Smooth muscle cell (in vitro differentiated cells): ENCODE measurements at regions not wholly inside any gene's neighbourhood (a gene's known extent, or its start where the extent isn't known, plus 50 kb on each side); places are given as distances from the start of the nearest gene placed in this dataset.

Experiments used
- DNase-seq: peaks from one replicate; lab custom pipeline; 2025; ENCODE audit not compliant: unreplicated experiment; lab: John Stamatoyannopoulos, UW
- H2AFZ ChIP-seq: fragments of 200-600 bp; sonication (generic); 2 replicates; pipeline ENCODE4 v1.6.0; 2016; ENCODE audit warnings: antibody characterized with exemption, low read depth, mild to moderate bottlenecking
- H3F3A ChIP-seq: fragments of 200-600 bp; sonication (generic); 2 replicates; pipeline ENCODE4 v1.6.0; 2017; ENCODE audit warnings: antibody characterized with exemption, low read depth
- H3K27ac ChIP-seq: fragments of 200-600 bp; sonication (generic); 2 replicates; pipeline ENCODE4 v1.5.1; 2016; ENCODE audit warnings: low read depth, mild to moderate bottlenecking
- H3K27me3 ChIP-seq: fragments of 200-600 bp; sonication (generic); 2 replicates; pipeline ENCODE4 v1.6.1; 2016; ENCODE audit warnings: low read depth, mild to moderate bottlenecking
- H3K36me3 ChIP-seq: fragments of 200-600 bp; sonication (generic); 2 replicates; pipeline ENCODE4 v1.5.1; 2016; ENCODE audit warnings: low read depth
- H3K4me1 ChIP-seq: fragments of 200-600 bp; sonication (generic); 2 replicates; pipeline ENCODE4 v1.5.1; 2016; ENCODE audit warnings: low read depth
- H3K4me2 ChIP-seq: fragments of 200-600 bp; sonication (generic); 2 replicates; pipeline ENCODE4 v1.6.0; 2016; ENCODE audit warnings: mild to moderate bottlenecking
- H3K4me3 ChIP-seq: fragments of 200-600 bp; sonication (generic); 2 replicates; pipeline ENCODE4 v1.5.1; 2016; ENCODE audit warnings: mild to moderate bottlenecking
- H3K79me2 ChIP-seq: fragments of 200-600 bp; sonication (generic); 2 replicates; pipeline ENCODE4 v1.6.0; 2016; ENCODE audit warnings: low read depth, mild to moderate bottlenecking
- H3K9ac ChIP-seq: fragments of 200-600 bp; sonication (generic); 2 replicates; pipeline ENCODE4 v1.6.0; 2016; ENCODE audit warnings: low read depth
- H3K9me3 ChIP-seq: fragments of 200-600 bp; sonication (generic); replicated peaks from 2 replicates; pipeline ENCODE4 v1.5.1; 2016; ENCODE audit warnings: low read depth
- H4K20me1 ChIP-seq: fragments of 200-600 bp; sonication (generic); 2 replicates; pipeline ENCODE4 v1.6.0; 2016; ENCODE audit warnings: low read depth
- WGBS: methylation state at CpG from one replicate; pipeline ENCODE4 v1.1.7; 2016; ENCODE audit warnings: low lambda C conversion rate; 5-methylcytosine and 5-hydroxymethylcytosine counted together
- TF ChIP-seq, protein P1 (sequence below): fragments of 200-600 bp; sonication (generic); IDR thresholded peaks from 2 replicates; pipeline ENCODE4 v1.5.1; 2017; ENCODE audit warnings: borderline replicate concordance, mild to moderate bottlenecking, antibody characterized with exemption; ENCODE audit not compliant: insufficient read depth, poor library complexity, severe bottlenecking

- Histone ChIP-seq H3K4me3 (no peak overlapping the region), H2AFZ (no peak overlapping the region), H3K27ac (no peak overlapping the region), H3F3A (no peaks in the 10 kb centered on the region), H3K4me1 (no peaks in the 10 kb centered on the region), H3K4me2 (no peak overlapping the region), H4K20me1 (no peaks in the 10 kb centered on the region), H3K79me2 (no peaks in the 10 kb centered on the region), H3K9ac (no peak overlapping the region), H3K9me3 (no peaks in the 10 kb centered on the region), H3K36me3 (no peaks in the 10 kb centered on the region), H3K27me3 (no peaks in the 10 kb centered on the region)
- 74% methylated on average over 3 of the region's 3 CpGs for WGBS
- DNase-seq = no peak
- TF ChIP-seq, protein P1, sequence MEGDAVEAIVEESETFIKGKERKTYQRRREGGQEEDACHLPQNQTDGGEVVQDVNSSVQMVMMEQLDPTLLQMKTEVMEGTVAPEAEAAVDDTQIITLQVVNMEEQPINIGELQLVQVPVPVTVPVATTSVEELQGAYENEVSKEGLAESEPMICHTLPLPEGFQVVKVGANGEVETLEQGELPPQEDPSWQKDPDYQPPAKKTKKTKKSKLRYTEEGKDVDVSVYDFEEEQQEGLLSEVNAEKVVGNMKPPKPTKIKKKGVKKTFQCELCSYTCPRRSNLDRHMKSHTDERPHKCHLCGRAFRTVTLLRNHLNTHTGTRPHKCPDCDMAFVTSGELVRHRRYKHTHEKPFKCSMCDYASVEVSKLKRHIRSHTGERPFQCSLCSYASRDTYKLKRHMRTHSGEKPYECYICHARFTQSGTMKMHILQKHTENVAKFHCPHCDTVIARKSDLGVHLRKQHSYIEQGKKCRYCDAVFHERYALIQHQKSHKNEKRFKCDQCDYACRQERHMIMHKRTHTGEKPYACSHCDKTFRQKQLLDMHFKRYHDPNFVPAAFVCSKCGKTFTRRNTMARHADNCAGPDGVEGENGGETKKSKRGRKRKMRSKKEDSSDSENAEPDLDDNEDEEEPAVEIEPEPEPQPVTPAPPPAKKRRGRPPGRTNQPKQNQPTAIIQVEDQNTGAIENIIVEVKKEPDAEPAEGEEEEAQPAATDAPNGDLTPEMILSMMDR = no peak
These were observed 148.1 kb upstream of the FAM9B start for GRCh38 chrX:9182041-9182440.

- no peak overlapping the region for H3K4me2 ChIP-seq
- TF ChIP-seq, protein P1 = no peak
- no peaks in the 10 kb centered on the region for H3F3A ChIP-seq
- H4K20me1 ChIP-seq = no peaks in the 10 kb centered on the region
- no peak overlapping the region for H3K27ac ChIP-seq
- H3K9me3 ChIP-seq = no peaks in the 10 kb centered on the region
- H3K79me2 ChIP-seq = no peaks in the 10 kb centered on the region
- no peaks in the 10 kb centered on the region for H3K4me1 ChIP-seq
- DNase-seq = no peak
- no peaks in the 10 kb centered on the region for H3K36me3 ChIP-seq
- 75% methylated on average over 2 of the region's 2 CpGs for WGBS
- no peaks in the 10 kb centered on the region for H3K27me3 ChIP-seq
- H3K4me3 ChIP-seq = no peak overlapping the region
- no peak overlapping the region for H2AFZ ChIP-seq
- H3K9ac ChIP-seq = no peak overlapping the region
These were observed 149.6 kb upstream of the FAM9B start for GRCh38 chrX:9183481-9183880.

GRCh38 chrX:9184211-9184610, 150.3 kb upstream of the FAM9B start:
- Histone ChIP-seq H3K4me2 (no peak overlapping the region), H3K79me2 (no peaks in the 10 kb centered on the region), H3K9ac (no peak overlapping the region), H2AFZ (no peak overlapping the region), H3K9me3 (no peaks in the 10 kb centered on the region), H4K20me1 (no peaks in the 10 kb centered on the region), H3K27ac (no peak overlapping the region), H3F3A (no peaks in the 10 kb centered on the region), H3K36me3 (no peaks in the 10 kb centered on the region), H3K4me1 (no peaks in the 10 kb centered on the region), H3K4me3 (no peak overlapping the region), H3K27me3 (no peaks in the 10 kb centered on the region)
- 50% methylated on average over 4 of the region's 4 CpGs for whole genome bisulfite sequencing
- no peak for DNase-seq
- TF ChIP-seq, protein P1 = no peak

DNA sequence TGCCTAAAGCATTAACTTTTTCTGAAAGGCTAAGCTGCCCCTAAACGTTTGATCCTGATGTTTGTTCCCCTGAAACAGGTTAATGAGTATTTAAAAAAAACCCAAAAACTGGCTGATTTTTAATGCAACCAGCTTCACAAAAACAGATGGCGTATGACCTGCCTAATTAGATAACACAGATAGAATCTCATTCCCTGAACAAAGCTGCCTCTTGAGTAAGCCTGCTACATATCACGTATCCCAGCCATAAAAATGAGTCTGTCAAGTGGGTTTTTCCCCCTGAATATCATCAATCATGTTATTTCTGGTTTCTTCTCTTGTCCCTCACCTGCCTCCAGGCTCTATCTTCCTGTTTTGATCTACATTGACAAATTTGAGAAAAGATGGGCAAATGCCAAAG, 154.2 kb upstream of the FAM9B start:
- Histone ChIP-seq H3K9ac (no peak overlapping the region), H3F3A (no peaks in the 10 kb centered on the region), H3K4me1 (no peaks in the 10 kb centered on the region), H3K4me2 (no peak overlapping the region), H3K27me3 (no peaks in the 10 kb centered on the region), H4K20me1 (no peaks in the 10 kb centered on the region), H3K79me2 (no peaks in the 10 kb centered on the region), H3K27ac (no peak overlapping the region), H3K4me3 (no peak overlapping the region), H3K36me3 (no peaks in the 10 kb centered on the region), H2AFZ (no peak overlapping the region), H3K9me3 (no peaks in the 10 kb centered on the region)
- no peak for DNase-seq
- WGBS = 68% methylated on average over 3 of the region's 3 CpGs
- TF ChIP-seq, protein P1 = no peak
